OCI-LY7 (cell line): ENCODE measurements at regions not wholly inside any gene's neighbourhood (a gene's known extent, or its start where the extent isn't known, plus 50 kb on each side); places are given as distances from the start of the nearest gene placed in this dataset.
"Not testable (repeated sequence)": the region's sequence is repeated elsewhere in the genome, so short reads cannot be mapped to it uniquely, and the experiment has no call there.

Experiments
- BruUV-seq: library from RNA; stranded (reverse); fragments of 400-500 nt; replicated peaks from 2 replicates; lab custom pipeline; 2021; lab: Mats Ljungman, UMichigan
- CTCF ChIA-PET: fragments of 300-600 bp; sonication (Branson Sonifier 250); formaldehyde crosslinking; loops from one replicate; lab custom pipeline; 2022; ENCODE audit warnings: antibody characterized with exemption; ENCODE audit not compliant: unreplicated experiment; lab: Charles Lee
- POLR2A ChIA-PET: fragments of 300-600 bp; sonication (Branson Sonifier 250); formaldehyde crosslinking; loops from one replicate; lab custom pipeline; 2022; ENCODE audit warnings: antibody characterized with exemption; lab: Charles Lee
- DNase-seq: peaks from one replicate; pipeline ENCODE4 v3.0.0-alpha.2; 2015; ENCODE audit warnings: low spot score
- H2AFZ ChIP-seq: fragments of 200-600 bp; sonication (generic), shearing (Covaris generic); 2 replicates; pipeline ENCODE4 v1.6.1; 2014; ENCODE audit warnings: mild to moderate bottlenecking, antibody characterized with exemption, low read length, moderate library complexity
- H3K27ac ChIP-seq: fragments of 200-600 bp; sonication (generic); 2 replicates; pipeline ENCODE4 v1.5.1; 2014; ENCODE audit warnings: mixed run types, low read depth, mild to moderate bottlenecking, moderate library complexity, low read length, inconsistent platforms; ENCODE audit not compliant: poor library complexity, severe bottlenecking
- H3K36me3 ChIP-seq: fragments of 200-600 bp; sonication (generic); 2 replicates; pipeline ENCODE4 v1.6.1; 2014; ENCODE audit warnings: mild to moderate bottlenecking, antibody characterized with exemption, low read length, moderate library complexity, mixed read lengths; ENCODE audit not compliant: insufficient read depth
- H3K4me1 ChIP-seq: fragments of 200-600 bp; sonication (generic); 2 replicates; pipeline ENCODE4 v1.5.1; 2014; ENCODE audit warnings: mild to moderate bottlenecking, low read length; ENCODE audit not compliant: insufficient read depth, poor library complexity, severe bottlenecking
- H3K4me2 ChIP-seq: fragments of 200-600 bp; sonication (generic); 2 replicates; pipeline ENCODE4 v1.6.1; 2014; ENCODE audit warnings: mild to moderate bottlenecking, low read length
- H3K4me3 ChIP-seq: fragments of 200-600 bp; sonication (generic); 2 replicates; pipeline ENCODE4 v1.5.1; 2014; ENCODE audit warnings: mild to moderate bottlenecking, low read depth, low read length; ENCODE audit not compliant: poor library complexity, severe bottlenecking
- H3K79me2 ChIP-seq: fragments of 200-600 bp; sonication (generic); 2 replicates; pipeline ENCODE4 v1.6.1; 2016; ENCODE audit warnings: low read depth, mild to moderate bottlenecking, low read length, moderate library complexity, mixed read lengths; ENCODE audit not compliant: insufficient read depth
- H3K9me2 ChIP-seq: fragments of 200-600 bp; sonication (generic); 2 replicates; pipeline ENCODE4 v1.6.1; 2016; ENCODE audit warnings: mild to moderate bottlenecking, low read length, mixed read lengths; ENCODE audit not compliant: insufficient read depth
- H3K9me3 ChIP-seq: fragments of 200-600 bp; sonication (generic); 2 replicates; pipeline ENCODE4 v1.6.1; 2014; ENCODE audit warnings: mild to moderate bottlenecking, mixed run types, low read length, mixed read lengths
- H4K20me1 ChIP-seq: fragments of 200-600 bp; sonication (generic); 2 replicates; pipeline ENCODE4 v1.6.1; 2014; ENCODE audit warnings: mild to moderate bottlenecking, antibody characterized with exemption, low read length, moderate library complexity, mixed read lengths; ENCODE audit not compliant: insufficient read depth
- CTCF ChIP-seq: fragments of 200-600 bp; sonication (generic); conservative IDR thresholded peaks from 2 replicates; pipeline ENCODE4 v1.5.1; 2014; ENCODE audit warnings: mild to moderate bottlenecking, antibody characterized with exemption, low read length, moderate library complexity, mixed read lengths
- EZH2phosphoT487 ChIP-seq: fragments of 200-600 bp; sonication (generic); IDR thresholded peaks from 2 replicates; pipeline ENCODE4 v1.6.1; 2018; ENCODE audit warnings: low read depth, borderline replicate concordance, mild to moderate bottlenecking, mixed run types, antibody characterized with exemption, low read length, moderate library complexity, mixed read lengths
- intact Hi-C: fragments of 100-400 bp; cut with micrococcal nuclease; formaldehyde crosslinking; loops from one replicate; pipeline ENCODE4 v1.10.0; 2022; ENCODE audit not compliant: unreplicated experiment

- intact Hi-C loops: no loop called here
- ChIA-PET POLR2A (no interaction called here), CTCF (no interaction called here)
- Histone ChIP-seq H2AFZ (no peak overlapping the region), H3K79me2 (no peaks in the 10 kb centered on the region), H3K27ac (no peak overlapping the region), H4K20me1 (no peaks in the 10 kb centered on the region), H3K9me2 (no peaks in the 10 kb centered on the region), H3K4me2 (no peak overlapping the region), H3K36me3 (no peaks in the 10 kb centered on the region), H3K4me1 (no peaks in the 10 kb centered on the region), H3K9me3 (no peaks in the 10 kb centered on the region), H3K4me3 (no peak overlapping the region)
- no peak for DNase-seq
- no peak for TF ChIP-seq CTCF
- no peak for TF ChIP-seq EZH2phosphoT487
- no TSS peak for BruUV-seq
These were observed 81.8 kb downstream of the GLUL start for GRCh38 chr1:182309631-182310351.

GRCh38 chr1:182308826-182309225 lies 82.8 kb downstream of the GLUL start:
- Histone ChIP-seq H2AFZ (no peak overlapping the region), H3K79me2 (no peaks in the 10 kb centered on the region), H3K4me2 (no peak overlapping the region), H3K36me3 (no peaks in the 10 kb centered on the region), H3K4me3 (no peak overlapping the region), H4K20me1 (no peaks in the 10 kb centered on the region), H3K4me1 (no peaks in the 10 kb centered on the region), H3K9me2 (no peaks in the 10 kb centered on the region), H3K9me3 (no peaks in the 10 kb centered on the region), H3K27ac (no peak overlapping the region)
- ChIA-PET CTCF (no interaction called here), POLR2A (interaction anchor here (0.7 kb wide), 1 partner anchor 1044 kb away, joined by 5 read pairs; no protein-coding TSS in a partner anchor)
- intact Hi-C loops: no loop called here
- BruUV-seq: no TSS peak
- no peak for DNase-seq
- TF ChIP-seq EZH2phosphoT487 (no peak), CTCF (no peak)

DNA sequence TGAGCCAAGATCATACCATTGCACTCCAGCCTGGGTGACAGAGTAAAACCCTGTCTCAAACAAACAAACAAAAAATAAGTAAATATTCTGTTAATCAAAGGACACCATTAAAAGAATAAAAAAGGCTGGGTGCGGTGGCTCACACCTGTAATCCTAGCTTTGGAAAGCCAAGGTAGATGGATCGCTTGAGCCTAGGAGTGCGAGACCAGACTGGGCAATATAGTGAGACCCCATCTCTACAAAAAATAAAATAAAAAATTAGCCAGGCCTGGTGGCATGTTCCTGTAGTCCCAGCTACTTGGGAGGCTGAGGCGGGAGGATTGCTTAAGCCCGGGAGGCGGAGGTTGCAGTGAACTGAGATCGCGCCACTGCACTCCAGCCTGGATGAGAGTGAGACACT lies 84.1 kb downstream of the GLUL start:
- CTCF ChIA-PET, BruUV-seq: not testable (repeated sequence)

More for the DNA sequence above, 84.1 kb downstream of the GLUL start:
- H3K4me1 ChIP-seq, intact Hi-C loops, DNase-seq, H3K79me2 ChIP-seq, H3K36me3 ChIP-seq, H2AFZ ChIP-seq, H3K9me3 ChIP-seq, H3K4me3 ChIP-seq, POLR2A ChIA-PET, H3K4me2 ChIP-seq, H3K27ac ChIP-seq, H4K20me1 ChIP-seq, H3K9me2 ChIP-seq: not testable (repeated sequence)
